GM19328 (cell line): ENCODE measurements at regions not wholly inside any gene's neighbourhood (a gene's known extent, or its start where the extent isn't known, plus 50 kb on each side); places are given as distances from the start of the nearest gene placed in this dataset.

ENCODE experiments used
- ATAC-seq: cut with Tn5 transposase; IDR thresholded peaks from one replicate; pipeline ENCODE4 v1.9.1; 2021; ENCODE audit warnings: mild to moderate bottlenecking, moderate library complexity; ENCODE audit not compliant: unreplicated experiment

GRCh38 chr1:221940631-221941030, 198.7 kb upstream of the DUSP10 start:
- no peak for ATAC-seq

- peak; percentile 77 for ATAC-seq
These were observed 197.7 kb upstream of the DUSP10 start for GRCh38 chr1:221939607-221940006.

GRCh38 chr1:221937155-221937953, 195.5 kb upstream of the DUSP10 start:
- no peak for ATAC-seq

- ATAC-seq = no peak
These were observed 191.9 kb upstream of the DUSP10 start for GRCh38 chr1:221933814-221934213.

- ATAC-seq = no peak
These were observed 184.6 kb upstream of the DUSP10 start for GRCh38 chr1:221926441-221926840.

GRCh38 chr1:221925947-221926346, 184.1 kb upstream of the DUSP10 start:
- no peak for ATAC-seq

- ATAC-seq = no peak
These were observed 182.2 kb upstream of the DUSP10 start for GRCh38 chr1:221923929-221924598.

GRCh38 chr1:221921936-221922335, 180.0 kb upstream of the DUSP10 start:
- ATAC-seq = no peak

- no peak for ATAC-seq
These were observed 177.9 kb upstream of the DUSP10 start for GRCh38 chr1:221919743-221920142.

- ATAC-seq = no peak
These were observed 177.5 kb upstream of the DUSP10 start for GRCh38 chr1:221919341-221919740.

- no peak for ATAC-seq
These were observed 174.3 kb upstream of the DUSP10 start for GRCh38 chr1:221916176-221916575.

GRCh38 chr1:221915764-221916163, 173.9 kb upstream of the DUSP10 start:
- ATAC-seq = no peak

GRCh38 chr1:221913351-221913892, 171.5 kb upstream of the DUSP10 start:
- no peak for ATAC-seq

GRCh38 chr1:221912230-221912629, 170.3 kb upstream of the DUSP10 start:
- ATAC-seq = no peak

- ATAC-seq = no peak
These were observed 169.8 kb upstream of the DUSP10 start for GRCh38 chr1:221911714-221912113.

GRCh38 chr1:221910222-221910621, 168.3 kb upstream of the DUSP10 start:
- ATAC-seq = no peak

- no peak for ATAC-seq
These were observed 166.7 kb upstream of the DUSP10 start for GRCh38 chr1:221908573-221908972.

GRCh38 chr1:221907166-221907932, 165.5 kb upstream of the DUSP10 start:
- no peak for ATAC-seq

GRCh38 chr1:221905802-221906201, 163.9 kb upstream of the DUSP10 start:
- no peak for ATAC-seq

- ATAC-seq = no peak
These were observed 162.4 kb upstream of the DUSP10 start for GRCh38 chr1:221904319-221904718.

- no peak for ATAC-seq
These were observed 161.7 kb upstream of the DUSP10 start for GRCh38 chr1:221903594-221903993.
